GM12878 (cell line): ENCODE measurements at regions not wholly inside any gene's neighbourhood (a gene's known extent, or its start where the extent isn't known, plus 50 kb on each side); places are given as distances from the start of the nearest gene placed in this dataset.

Experiments used
- ATAC-seq: fragments of 200-7000 bp; cut with Tn5 transposase; 3 replicates; pipeline ENCODE4 v1.9.1; 2020; ENCODE audit warnings: mild to moderate bottlenecking, moderate library complexity
- BruUV-seq: library from RNA; stranded (reverse); fragments of 400-500 nt; replicated peaks from 2 replicates; lab custom pipeline; 2021; lab: Mats Ljungman, UMichigan
- CTCF ChIA-PET: fragments of 300-600 bp; sonication (Branson Sonifier 250); formaldehyde crosslinking; extraction: SDS; loops from one replicate; lab custom pipeline; 2021; ENCODE audit warnings: inconsistent platforms; lab: Yijun Ruan, JAX
- POLR2A ChIA-PET: fragments of 350-600 bp; formaldehyde crosslinking; extraction: SDS; loops from one replicate; lab custom pipeline; 2021; ENCODE audit warnings: inconsistent platforms; lab: Charles Lee
- RAD21 ChIA-PET: fragments of 300-600 bp; sonication (Branson Sonifier 250); formaldehyde crosslinking; loops from one replicate; lab custom pipeline; 2023; ENCODE audit warnings: antibody characterized with exemption; ENCODE audit not compliant: unreplicated experiment; lab: Charles Lee
- SMC1A ChIA-PET: fragments of 300-600 bp; sonication (Branson Sonifier 250); formaldehyde crosslinking; loops from one replicate; lab custom pipeline; 2023; ENCODE audit not compliant: unreplicated experiment, uncharacterized antibody; lab: Charles Lee
- DNase-seq: peaks from one replicate; pipeline ENCODE4 v3.0.0-alpha.2; 2011; ENCODE audit warnings: low read depth, low spot score
- FAIRE-seq: peaks from 3 replicates; lab custom pipeline; 2011; peaks lifted over from hg19 to GRCh38; lab: Jason Lieb, UNC
- H2AFZ ChIP-seq: 2 replicates; pipeline ENCODE4 v1.6.0; 2011; ENCODE audit warnings: low read depth, low read length, control low read depth; ENCODE audit not compliant: control insufficient read depth
- H3K27ac ChIP-seq: 2 replicates; pipeline ENCODE4 v1.5.1; 2011; ENCODE audit warnings: control low read depth; ENCODE audit not compliant: control insufficient read depth, insufficient read depth
- H3K27me3 ChIP-seq, 2 experiments: replicated peaks in 1 of 2; 2 replicates each; pipeline versions ENCODE4 v1.6.0 to v1.6.1; 2011; ENCODE audit warnings: low read length in 1 of 2; ENCODE audit not compliant: control insufficient read depth in 2 of 2, insufficient read depth in 2 of 2
- H3K36me3 ChIP-seq, 2 experiments: 2 replicates each; pipeline ENCODE4 v1.5.1; 2011; ENCODE audit warnings: low read length in 1 of 2; ENCODE audit not compliant: control insufficient read depth in 2 of 2, insufficient read depth in 2 of 2
- H3K4me1 ChIP-seq: 2 replicates; pipeline ENCODE4 v1.6.1; 2011; ENCODE audit warnings: mild to moderate bottlenecking, low read length, moderate library complexity, mixed read lengths; ENCODE audit not compliant: control insufficient read depth, insufficient read depth
- H3K4me2 ChIP-seq: 2 replicates; pipeline ENCODE4 v1.6.0; 2011; ENCODE audit warnings: control low read depth; ENCODE audit not compliant: control insufficient read depth, insufficient read depth
- H3K4me3 ChIP-seq: fragments of 200-600 bp; sonication (generic); 2 replicates; pipeline ENCODE4 v1.5.1; 2016
- H3K79me2 ChIP-seq: 2 replicates; pipeline ENCODE4 v1.6.0; 2011; ENCODE audit warnings: low read length; ENCODE audit not compliant: control insufficient read depth, insufficient read depth
- H3K9ac ChIP-seq: 2 replicates; pipeline ENCODE4 v1.8.0; 2011; ENCODE audit warnings: low read length, control low read depth, mixed read lengths; ENCODE audit not compliant: control insufficient read depth, insufficient read depth
- H3K9me3 ChIP-seq: replicated peaks from 3 replicates; pipeline ENCODE4 v1.5.1; 2011; ENCODE audit warnings: mild to moderate bottlenecking, low read length; ENCODE audit not compliant: control insufficient read depth, insufficient read depth
- H4K20me1 ChIP-seq: 2 replicates; pipeline ENCODE4 v1.6.0; 2011; ENCODE audit not compliant: control insufficient read depth, insufficient read depth
- ETV6 ChIP-seq, 2 experiments: fragments of 450-650 bp in 1 of 2; IDR thresholded peaks in 1 of 2; conservative IDR thresholded peaks in 1 of 2; 2 replicates each; pipeline ENCODE4 v1.6.1; 2014; ENCODE audit warnings: antibody characterized with exemption in 1 of 2, borderline replicate concordance in 1 of 2, low read depth in 1 of 2, mild to moderate bottlenecking in 1 of 2, moderate library complexity in 1 of 2
- MXI1 ChIP-seq: fragments of 150-350 bp; IDR thresholded peaks from 2 replicates; pipeline ENCODE4 v1.6.1; 2011; ENCODE audit warnings: low read depth, mild to moderate bottlenecking, inconsistent platforms, low read length, improper control_type of control experiment
- NBN ChIP-seq: fragments of 450-650 bp; IDR thresholded peaks from 2 replicates; pipeline ENCODE4 v1.6.1; 2016
- PML ChIP-seq: IDR thresholded peaks from 2 replicates; pipeline ENCODE4 v1.6.1; 2012; ENCODE audit warnings: low read length, inconsistent platforms
- SMAD5 ChIP-seq: IDR thresholded peaks from 2 replicates; pipeline ENCODE4 v1.6.1; 2016; ENCODE audit warnings: antibody characterized with exemption, low read depth
- TCF3 ChIP-seq: IDR thresholded peaks from 2 replicates; pipeline ENCODE4 v1.6.1; 2012; ENCODE audit warnings: low read depth, mild to moderate bottlenecking, low read length, borderline replicate concordance; ENCODE audit not compliant: insufficient read depth
- WGBS: methylation state at CpG from one replicate; pipeline ENCODE4 v1.1.6; 2016; ENCODE audit warnings: low lambda C conversion rate; ENCODE audit not compliant: insufficient replicate concordance, insufficient coverage; ENCODE audit errors: missing lambda C conversion rate; 5-methylcytosine and 5-hydroxymethylcytosine counted together
- in situ Hi-C: fragments of 300-500 bp; cut with MboI; formaldehyde crosslinking; loops from 9 replicates; pipeline ENCODE4 v1.14.3; 2018; ENCODE audit warnings: mixed read lengths
- intact Hi-C: fragments of 100-400 bp; cut with micrococcal nuclease; formaldehyde crosslinking; loops from one replicate; pipeline ENCODE4 v1.14.2; 2022; ENCODE audit not compliant: unreplicated experiment
- TF ChIP-seq, protein P1 (sequence below): IDR thresholded peaks from 2 replicates; pipeline ENCODE4 v1.6.1; 2012; ENCODE audit warnings: mild to moderate bottlenecking, low read depth, low read length

- TF ChIP-seq PML = no peak
- TF ChIP-seq NBN = no peak
Observed at GRCh38 chr20:10114598-10114997, 79.8 kb downstream of the ANKEF1 start (continued).

GRCh38 chr20:10115021-10115420 is 80.2 kb downstream of the ANKEF1 start:
- POLR2A ChIA-PET = no interaction called here
- in situ Hi-C loops = no loop called here
- no peaks in the 10 kb centered on the region for H3K4me1 ChIP-seq

More at GRCh38 chr20:10115021-10115420, 80.2 kb downstream of the ANKEF1 start:
- DNase-seq (no peak), FAIRE-seq (no peak), ATAC-seq (no peak)
- intact Hi-C loops = no loop called here
- no peak overlapping the region for H3K4me3 ChIP-seq
- ChIA-PET SMC1A (no interaction called here), CTCF (interaction anchor here (1.4 kb wide), 1 partner anchor 22 kb away, joined by 3 read pairs; no protein-coding TSS in a partner anchor), RAD21 (no interaction called here)
- no peaks in the 10 kb centered on the region for H3K9me3 ChIP-seq
- no peaks in the 10 kb centered on the region; a peak in 1 of 4 replicates for H3K27me3 ChIP-seq
- H3K4me2 ChIP-seq = no peak overlapping the region
- no peak for TF ChIP-seq ETV6 (conservative IDR thresholded peaks at IDR 0.05 in 1 of 2, IDR thresholded peaks at IDR 0.05 in 1 of 2; ENCODE audit: borderline replicate concordance in 1 of 2, low read depth in 1 of 2)
- no peak for TF ChIP-seq SMAD5
- TF ChIP-seq MXI1 = no peak
- TF ChIP-seq, protein P1, sequence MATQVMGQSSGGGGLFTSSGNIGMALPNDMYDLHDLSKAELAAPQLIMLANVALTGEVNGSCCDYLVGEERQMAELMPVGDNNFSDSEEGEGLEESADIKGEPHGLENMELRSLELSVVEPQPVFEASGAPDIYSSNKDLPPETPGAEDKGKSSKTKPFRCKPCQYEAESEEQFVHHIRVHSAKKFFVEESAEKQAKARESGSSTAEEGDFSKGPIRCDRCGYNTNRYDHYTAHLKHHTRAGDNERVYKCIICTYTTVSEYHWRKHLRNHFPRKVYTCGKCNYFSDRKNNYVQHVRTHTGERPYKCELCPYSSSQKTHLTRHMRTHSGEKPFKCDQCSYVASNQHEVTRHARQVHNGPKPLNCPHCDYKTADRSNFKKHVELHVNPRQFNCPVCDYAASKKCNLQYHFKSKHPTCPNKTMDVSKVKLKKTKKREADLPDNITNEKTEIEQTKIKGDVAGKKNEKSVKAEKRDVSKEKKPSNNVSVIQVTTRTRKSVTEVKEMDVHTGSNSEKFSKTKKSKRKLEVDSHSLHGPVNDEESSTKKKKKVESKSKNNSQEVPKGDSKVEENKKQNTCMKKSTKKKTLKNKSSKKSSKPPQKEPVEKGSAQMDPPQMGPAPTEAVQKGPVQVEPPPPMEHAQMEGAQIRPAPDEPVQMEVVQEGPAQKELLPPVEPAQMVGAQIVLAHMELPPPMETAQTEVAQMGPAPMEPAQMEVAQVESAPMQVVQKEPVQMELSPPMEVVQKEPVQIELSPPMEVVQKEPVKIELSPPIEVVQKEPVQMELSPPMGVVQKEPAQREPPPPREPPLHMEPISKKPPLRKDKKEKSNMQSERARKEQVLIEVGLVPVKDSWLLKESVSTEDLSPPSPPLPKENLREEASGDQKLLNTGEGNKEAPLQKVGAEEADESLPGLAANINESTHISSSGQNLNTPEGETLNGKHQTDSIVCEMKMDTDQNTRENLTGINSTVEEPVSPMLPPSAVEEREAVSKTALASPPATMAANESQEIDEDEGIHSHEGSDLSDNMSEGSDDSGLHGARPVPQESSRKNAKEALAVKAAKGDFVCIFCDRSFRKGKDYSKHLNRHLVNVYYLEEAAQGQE = no peak
- TF ChIP-seq TCF3 = no peak
- H4K20me1 ChIP-seq = no peaks in the 10 kb centered on the region
- no peak overlapping the region for H3K9ac ChIP-seq
- no peaks in the 10 kb centered on the region for H3K79me2 ChIP-seq
- H3K36me3 ChIP-seq = no peaks in the 10 kb centered on the region
- no TSS peak for BruUV-seq
- WGBS = 0% methylated on average over 1 of the region's 1 CpG
- H3K27ac ChIP-seq = no peak overlapping the region
- no peak overlapping the region for H2AFZ ChIP-seq
